AG09319 (cell line): ENCODE measurements at regions not wholly inside any gene's neighbourhood (a gene's known extent, or its start where the extent isn't known, plus 50 kb on each side); places are given as distances from the start of the nearest gene placed in this dataset.

Source experiments
- DNase-seq: peaks from one replicate; pipeline ENCODE4 v3.0.0-alpha.2; 2010; ENCODE audit warnings: low read depth; ENCODE audit errors: extremely low read depth
- TF ChIP-seq, protein P1 (sequence below): IDR thresholded peaks from 2 replicates; pipeline ENCODE4 v1.5.1; 2011; ENCODE audit warnings: low read depth, mild to moderate bottlenecking, inconsistent platforms, low read length, moderate library complexity

DNA sequence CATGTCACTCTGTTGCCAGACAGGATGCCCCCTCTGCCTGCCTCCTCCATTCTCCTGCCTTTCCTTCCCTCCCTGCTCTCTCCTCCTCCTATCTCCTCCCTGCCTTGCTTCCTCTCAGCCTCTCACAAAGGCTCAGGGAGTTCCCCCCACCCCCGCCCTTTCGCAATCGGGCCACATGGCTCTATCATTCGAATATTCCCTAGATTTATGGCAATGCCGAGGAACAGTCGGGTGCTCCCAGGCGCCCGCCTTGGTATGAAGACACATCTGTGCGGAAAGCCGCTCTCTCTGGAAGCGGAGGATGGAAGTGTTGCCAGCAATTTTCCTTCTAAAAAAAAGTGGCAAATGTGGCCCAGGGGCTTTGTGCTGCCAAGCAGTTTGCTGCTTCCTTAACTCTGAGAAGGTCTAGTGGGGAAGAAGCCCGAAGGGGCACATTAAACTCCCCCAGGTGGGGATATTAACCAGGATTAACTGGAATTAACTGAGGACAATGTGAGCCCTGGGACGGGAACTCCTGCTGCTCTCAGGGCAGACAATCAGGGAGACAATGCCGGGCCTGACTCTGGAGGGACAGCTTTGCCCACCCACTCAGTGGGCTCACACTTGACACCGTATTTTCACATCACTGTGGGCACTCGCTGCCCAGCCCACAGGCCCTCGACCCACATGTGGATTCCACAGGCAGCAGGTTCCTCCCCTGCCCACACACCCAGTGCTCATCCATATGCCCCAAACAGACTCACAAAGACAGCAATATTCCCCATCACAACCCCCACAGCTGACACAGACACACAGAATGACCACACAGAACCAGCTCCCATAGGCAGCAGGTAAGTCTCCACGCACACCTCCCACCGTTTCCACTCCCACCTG is 88.4 kb upstream of the SMNDC1 start:
- DNase-seq = no peak
- TF ChIP-seq, protein P1, sequence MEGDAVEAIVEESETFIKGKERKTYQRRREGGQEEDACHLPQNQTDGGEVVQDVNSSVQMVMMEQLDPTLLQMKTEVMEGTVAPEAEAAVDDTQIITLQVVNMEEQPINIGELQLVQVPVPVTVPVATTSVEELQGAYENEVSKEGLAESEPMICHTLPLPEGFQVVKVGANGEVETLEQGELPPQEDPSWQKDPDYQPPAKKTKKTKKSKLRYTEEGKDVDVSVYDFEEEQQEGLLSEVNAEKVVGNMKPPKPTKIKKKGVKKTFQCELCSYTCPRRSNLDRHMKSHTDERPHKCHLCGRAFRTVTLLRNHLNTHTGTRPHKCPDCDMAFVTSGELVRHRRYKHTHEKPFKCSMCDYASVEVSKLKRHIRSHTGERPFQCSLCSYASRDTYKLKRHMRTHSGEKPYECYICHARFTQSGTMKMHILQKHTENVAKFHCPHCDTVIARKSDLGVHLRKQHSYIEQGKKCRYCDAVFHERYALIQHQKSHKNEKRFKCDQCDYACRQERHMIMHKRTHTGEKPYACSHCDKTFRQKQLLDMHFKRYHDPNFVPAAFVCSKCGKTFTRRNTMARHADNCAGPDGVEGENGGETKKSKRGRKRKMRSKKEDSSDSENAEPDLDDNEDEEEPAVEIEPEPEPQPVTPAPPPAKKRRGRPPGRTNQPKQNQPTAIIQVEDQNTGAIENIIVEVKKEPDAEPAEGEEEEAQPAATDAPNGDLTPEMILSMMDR = no peak

DNA sequence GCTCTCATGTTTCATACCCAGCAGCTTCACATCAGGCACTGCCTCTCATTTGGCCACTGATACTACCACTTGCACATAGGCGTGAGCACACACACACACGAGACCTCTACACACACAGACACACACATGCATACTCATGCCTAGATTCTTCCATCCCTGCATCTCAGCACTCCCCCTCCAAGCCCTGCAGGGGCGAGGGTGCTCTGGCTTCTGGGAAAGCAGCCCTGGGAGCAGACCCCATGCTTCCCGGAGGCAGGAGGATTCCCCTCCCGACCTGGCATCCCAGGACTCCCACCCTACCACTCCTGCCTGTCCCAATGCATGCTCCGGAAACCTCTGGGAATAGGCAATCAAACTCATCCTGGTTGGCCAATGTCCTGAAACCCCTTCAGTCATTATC is 89.1 kb upstream of the SMNDC1 start:
- no peak for DNase-seq
- TF ChIP-seq, protein P1 = no peak

GRCh38 chr10:110394296-110394695 is 89.6 kb upstream of the SMNDC1 start:
- TF ChIP-seq, protein P1 = no peak
- no peak for DNase-seq

DNA sequence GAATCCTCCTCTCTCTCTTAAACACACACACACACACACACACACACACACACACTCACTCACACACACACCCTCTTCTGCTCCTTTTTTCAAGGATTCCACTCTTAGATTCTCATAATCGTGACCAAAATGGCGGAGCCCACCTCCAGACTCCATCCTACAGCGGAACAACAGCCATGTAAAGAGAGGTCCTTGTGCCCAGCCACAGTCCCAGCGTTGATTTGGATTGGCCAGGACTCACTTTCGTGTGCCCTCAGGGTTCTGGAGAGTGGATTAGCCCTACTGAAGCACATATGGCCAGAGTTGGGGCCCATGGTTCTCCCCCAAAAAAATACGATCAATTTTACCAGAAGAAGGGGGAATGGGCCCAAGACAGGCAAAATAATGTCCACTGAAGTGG is 90.2 kb upstream of the SMNDC1 start:
- TF ChIP-seq, protein P1 = no peak
- DNase-seq = no peak

DNA sequence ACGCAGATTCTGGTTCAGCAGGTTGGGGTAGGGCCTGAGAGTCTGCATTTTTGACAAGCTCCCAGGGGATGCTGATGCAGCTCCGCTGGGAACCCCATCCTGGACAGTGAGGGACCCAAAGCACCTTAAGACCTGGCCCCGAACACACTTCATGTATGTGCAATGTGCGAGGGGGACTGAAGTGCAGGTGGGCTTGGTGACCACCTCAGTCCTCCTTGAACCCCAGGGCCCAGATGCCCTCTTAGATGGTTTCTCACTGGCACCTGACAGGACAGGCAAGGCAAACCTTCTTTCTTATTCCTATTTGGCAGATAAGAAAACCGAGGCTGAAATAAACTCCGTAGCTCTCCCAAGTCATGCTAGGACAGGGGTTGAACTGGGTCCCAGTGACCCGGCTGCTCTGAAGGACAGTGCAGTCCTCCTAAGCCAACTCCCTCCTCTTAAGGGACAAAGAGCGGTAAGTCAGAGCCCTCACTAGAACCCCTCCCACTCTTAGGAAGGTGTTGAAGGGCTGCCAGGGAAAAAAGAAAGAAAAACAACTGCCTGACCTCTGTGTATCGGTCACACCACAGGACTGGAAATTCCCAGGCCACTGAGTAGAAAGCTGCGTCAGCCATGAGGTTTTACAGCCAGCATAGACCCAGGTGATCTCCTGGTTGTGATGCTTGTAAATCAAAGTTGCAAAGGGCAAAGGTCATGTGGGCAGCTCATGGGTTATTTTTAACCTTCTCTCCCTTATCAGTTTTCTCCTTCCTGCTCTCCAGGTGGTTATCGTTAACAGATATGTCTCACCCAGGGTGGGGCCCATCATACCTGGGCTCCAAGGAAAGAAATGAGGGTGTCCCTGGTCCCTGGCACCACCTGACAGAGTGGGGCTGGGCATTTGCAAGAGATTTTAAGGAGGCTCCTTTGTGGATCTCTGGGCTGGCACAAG is 90.9 kb upstream of the SMNDC1 start:
- DNase-seq = no peak
- TF ChIP-seq, protein P1 = no peak

- TF ChIP-seq, protein P1 = no peak
- DNase-seq = no peak
These were observed 91.5 kb upstream of the SMNDC1 start for GRCh38 chr10:110396284-110396651.

DNA sequence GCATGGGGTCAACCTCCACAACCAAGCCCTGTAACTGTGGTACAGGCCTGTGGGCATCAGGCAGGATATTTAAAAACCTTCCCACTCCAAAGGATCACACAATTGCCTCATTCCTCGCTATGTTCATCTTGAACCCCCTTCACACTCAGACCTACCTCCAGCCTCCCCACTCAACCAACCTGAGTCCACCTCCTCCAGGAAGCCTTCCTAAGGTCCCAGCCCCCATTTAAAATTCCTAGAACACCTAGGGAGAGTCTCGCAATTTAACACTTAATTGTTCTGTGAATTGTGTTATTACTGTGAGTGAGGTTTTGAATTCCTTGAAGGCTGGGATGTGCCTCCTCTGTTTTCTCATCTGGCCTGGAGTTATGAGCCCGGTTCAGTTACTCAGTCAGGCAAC is 93.1 kb upstream of the SMNDC1 start:
- no peak for DNase-seq
- TF ChIP-seq, protein P1 = no peak
